Right ventricle myocardium superior (tissue), 1 donor: ENCODE measurements at regions not wholly inside any gene's neighbourhood (a gene's known extent, or its start where the extent isn't known, plus 50 kb on each side); places are given as distances from the start of the nearest gene placed in this dataset.
A peak's percentile ranks its signal among the peaks of the same experiment; 100 is the strongest.

Experiments
- ATAC-seq: fragments of 200-7000 bp; cut with Tn5 transposase; one replicate; pipeline ENCODE4 v1.9.1; 2020; ENCODE audit warnings: mild to moderate bottlenecking; ENCODE audit not compliant: poor library complexity
- DNase-seq: peaks from one replicate; pipeline ENCODE4 v3.0.0-alpha.2; 2020
- intact Hi-C: fragments of 100-400 bp; cut with DNase I; formaldehyde crosslinking; loops from one replicate; pipeline ENCODE4 v1.11.2; 2022
- donor health status: DM: no; HTN: yes; CAD: no; lungs with severe emphysema.

DNA sequence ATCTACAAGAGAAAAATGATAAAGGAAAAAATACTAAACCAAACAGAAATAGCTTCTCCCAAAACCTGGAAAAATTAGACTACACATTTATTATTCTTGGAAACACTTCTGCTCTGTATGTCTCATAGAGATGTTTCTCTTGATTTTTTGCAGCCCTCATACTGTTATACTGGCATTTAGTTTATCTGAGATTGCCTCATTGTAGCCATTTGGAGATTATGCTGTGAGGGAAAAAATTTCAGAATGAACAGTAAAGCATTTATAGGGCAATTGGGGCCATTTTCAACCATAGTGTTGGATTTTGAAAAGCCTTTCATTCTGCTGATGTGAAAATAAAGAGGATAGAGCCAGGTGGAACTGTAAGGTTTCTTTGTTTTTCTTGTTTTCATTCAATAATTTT is 441.8 kb upstream of the RIOK2 start:
- intact Hi-C loops, result no loop called here
- no peak for ATAC-seq
- DNase-seq, result no peak

DNA sequence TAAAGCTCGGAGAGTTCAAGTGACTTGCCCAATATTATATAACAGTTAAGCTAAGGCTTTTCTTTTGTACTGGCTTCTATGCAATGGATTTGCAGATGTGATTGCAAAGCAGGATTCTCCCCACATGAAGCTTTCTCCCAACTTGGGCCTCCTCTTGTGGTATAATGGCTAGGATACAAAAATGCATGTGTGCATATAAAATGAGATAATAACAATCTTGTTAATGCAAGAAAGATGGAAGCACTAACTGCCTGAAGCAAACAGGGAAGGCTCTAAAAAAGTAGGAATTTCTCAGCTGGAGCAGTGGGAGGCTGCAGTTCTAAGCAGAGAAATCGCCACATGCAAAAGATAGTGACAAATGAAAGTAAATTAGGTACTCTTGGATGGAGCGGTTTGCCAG is 444.2 kb upstream of the RIOK2 start:
- intact Hi-C loops, result no loop called here
- ATAC-seq (no peak), DNase-seq (no peak)

GRCh38 chr5:97628031-97628430 is 445.0 kb upstream of the RIOK2 start:
- intact Hi-C loops, result no loop called here
- ATAC-seq, result no peak
- DNase-seq, result no peak

DNA sequence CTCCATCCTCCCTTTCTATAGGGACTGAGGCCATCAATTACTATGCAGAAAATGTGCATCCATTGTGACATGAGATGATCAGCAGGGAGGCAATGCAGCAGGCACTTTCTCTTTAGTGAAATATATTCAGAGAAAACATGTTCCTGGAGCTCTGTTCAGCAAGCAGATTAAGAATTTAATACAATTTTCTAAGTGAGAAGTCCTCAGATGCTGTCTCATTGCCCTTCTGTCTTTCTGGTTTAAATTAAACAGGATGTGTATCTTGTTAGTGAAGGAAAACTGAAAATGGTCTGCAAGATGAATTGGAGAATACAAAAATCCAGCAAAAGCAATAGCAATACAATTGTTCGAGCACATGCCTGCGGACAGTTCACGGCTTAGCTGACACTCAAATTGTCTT is 445.8 kb upstream of the RIOK2 start:
- no peak for DNase-seq
- intact Hi-C loops, result no loop called here
- ATAC-seq, result no peak

- peak; percentile 60 for ATAC-seq
- intact Hi-C loops, result no loop called here
- peak; percentile 52 for DNase-seq
Measured at GRCh38 chr5:97629276-97629675, 446.2 kb upstream of the RIOK2 start.

DNA sequence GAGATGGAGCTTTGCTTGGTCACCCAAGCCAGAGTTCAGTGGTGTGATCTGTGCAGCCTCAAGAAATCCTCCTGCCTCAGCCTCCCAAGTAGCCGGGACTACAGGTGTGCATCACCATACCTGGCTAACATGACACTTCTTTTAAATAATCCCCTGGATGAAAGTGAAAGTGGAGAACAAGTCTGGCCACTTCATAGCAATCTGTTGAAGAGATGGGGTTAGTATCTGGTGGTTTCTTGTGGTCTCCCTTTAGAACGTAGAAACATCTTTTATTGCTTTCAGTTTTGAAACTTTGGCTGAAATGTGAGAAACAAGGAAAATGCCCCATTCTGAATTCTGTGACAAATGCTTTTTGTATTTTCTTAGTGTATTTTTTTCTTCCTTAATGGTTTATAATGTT is 452.5 kb upstream of the RIOK2 start:
- DNase-seq (no peak), ATAC-seq (no peak)
- intact Hi-C loops, result no loop called here

DNA sequence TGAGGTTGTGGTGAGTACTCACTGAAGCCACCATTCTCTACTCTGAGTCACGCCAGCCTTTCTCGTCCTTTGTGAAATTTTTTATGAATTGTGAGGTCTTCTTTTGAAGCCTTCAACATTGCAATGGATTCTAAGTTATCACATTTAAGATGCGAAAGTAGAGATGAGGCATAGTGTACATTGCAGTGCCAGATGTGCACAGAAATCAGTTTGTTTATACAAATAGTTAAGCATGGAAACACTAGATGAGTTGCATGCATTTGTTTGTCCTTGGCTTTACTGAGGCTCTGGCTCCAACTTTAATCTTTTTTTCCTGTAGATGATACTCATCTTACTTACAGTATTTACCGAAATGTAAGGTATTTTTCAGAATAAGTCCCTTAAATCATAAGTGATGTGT is 453.7 kb upstream of the RIOK2 start:
- no peak for ATAC-seq
- no peak for DNase-seq
- intact Hi-C loops, result no loop called here

GRCh38 chr5:97641081-97641480 is 458.0 kb upstream of the RIOK2 start:
- intact Hi-C loops, result no loop called here
- no peak for DNase-seq
- ATAC-seq, result no peak

DNA sequence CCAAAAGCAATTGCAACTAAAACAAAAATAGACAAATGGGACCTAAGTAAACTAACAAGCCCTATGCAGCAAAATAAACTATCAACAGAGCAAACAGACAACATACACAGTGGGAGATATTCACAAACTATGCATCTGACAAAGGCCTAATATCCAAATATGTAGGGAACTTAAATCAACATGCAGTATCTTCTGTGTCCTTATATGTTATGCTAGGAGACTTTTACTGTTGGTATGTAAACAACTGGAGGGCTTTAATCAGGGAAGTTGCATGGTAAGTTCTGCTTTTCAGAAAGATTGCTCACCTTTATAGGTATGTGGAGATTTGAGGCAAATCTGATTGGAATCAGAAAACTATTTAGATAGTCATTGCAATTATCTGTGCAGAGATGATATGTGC is 461.2 kb upstream of the RIOK2 start:
- DNase-seq, result no peak
- no peak for ATAC-seq
- intact Hi-C loops, result no loop called here

DNA sequence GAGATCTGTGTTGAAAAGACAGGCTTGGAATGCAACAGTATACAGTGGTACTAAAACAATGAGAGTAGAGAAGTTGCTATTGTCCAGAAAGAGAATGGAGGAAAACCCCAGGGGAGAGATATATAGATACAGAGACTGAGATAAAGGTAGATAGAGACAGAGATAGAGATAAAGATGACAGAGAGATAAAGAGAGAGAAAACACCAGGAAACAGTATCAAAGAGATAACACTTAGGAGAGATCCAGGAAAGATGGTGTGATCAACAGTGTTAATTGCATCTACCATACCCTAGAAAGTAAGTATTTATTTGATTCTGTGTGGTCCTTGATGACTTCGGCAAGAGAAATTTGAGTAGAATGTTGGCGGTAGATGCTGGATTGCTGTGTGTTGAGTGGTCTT is 461.8 kb upstream of the RIOK2 start:
- DNase-seq (no peak), ATAC-seq (no peak)
- intact Hi-C loops, result no loop called here

- intact Hi-C loops, result no loop called here
- ATAC-seq, result no peak
- DNase-seq, result no peak
Measured at GRCh38 chr5:97657239-97657638, 474.2 kb upstream of the RIOK2 start.

DNA sequence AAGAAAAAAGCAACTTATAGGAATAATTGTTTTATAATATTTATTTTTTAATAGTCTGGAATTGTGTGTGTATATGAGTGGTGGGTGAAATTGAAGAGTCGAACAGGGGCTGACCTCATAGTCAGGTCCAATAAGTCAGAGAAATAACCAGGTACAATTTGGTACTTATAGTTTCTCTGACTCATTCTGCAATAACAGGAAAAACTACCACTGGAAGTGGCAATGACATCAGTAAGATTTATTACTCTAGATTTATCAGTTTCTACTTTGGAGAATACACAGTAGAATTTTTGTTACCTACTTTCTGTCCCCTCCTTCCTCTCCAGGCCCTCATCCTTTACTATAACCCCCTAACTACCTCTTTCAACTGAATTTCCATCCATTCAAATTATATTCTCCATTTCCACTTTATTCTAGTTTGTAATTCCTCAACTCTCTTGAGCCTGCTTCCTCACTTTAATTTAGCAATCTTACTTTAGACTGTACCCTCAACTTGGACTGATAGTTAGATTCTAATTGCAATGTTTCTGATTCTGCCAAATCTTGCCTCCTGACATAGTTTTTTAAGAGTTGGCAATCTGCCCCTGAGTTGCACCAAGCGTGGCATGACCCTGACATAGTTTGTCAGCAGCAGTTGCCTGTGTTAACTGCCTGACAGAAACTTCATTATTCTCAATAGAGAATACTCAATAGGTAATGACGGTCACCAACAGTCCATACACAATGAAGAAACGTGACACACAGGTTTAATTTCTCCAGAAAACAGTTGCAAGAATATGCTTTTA is 475.3 kb upstream of the RIOK2 start:
- DNase-seq, result no peak
- ATAC-seq, result no peak
- intact Hi-C loops, result no loop called here

GRCh38 chr5:97666783-97667182 is 483.7 kb upstream of the RIOK2 start:
- intact Hi-C loops, result no loop called here
- ATAC-seq, result no peak
- DNase-seq, result no peak

GRCh38 chr5:97670447-97670846 is 487.4 kb upstream of the RIOK2 start:
- ATAC-seq, result no peak
- DNase-seq, result no peak
- intact Hi-C loops, result no loop called here

- ATAC-seq, result no peak
- intact Hi-C loops, result no loop called here
- DNase-seq, result no peak
Measured at GRCh38 chr5:97676608-97677007, 493.6 kb upstream of the RIOK2 start.

DNA sequence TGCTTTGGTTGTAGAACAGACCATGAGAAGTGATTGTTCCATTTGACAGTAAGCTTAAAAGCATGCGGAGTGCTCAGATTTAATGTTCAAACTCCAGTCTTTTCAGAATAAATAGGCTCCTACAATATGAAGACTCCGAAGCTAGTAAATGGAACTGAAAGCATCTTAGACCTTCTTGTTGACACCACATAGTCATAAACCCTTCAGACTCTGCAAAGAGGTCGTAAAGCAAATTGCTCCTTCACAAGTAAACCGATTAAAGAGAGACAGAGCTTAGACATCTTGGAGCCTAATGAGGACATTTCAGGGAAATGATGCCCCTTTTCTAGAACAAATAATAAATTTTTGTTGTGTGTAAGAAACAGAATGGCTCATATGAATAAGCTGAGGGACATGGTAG is 511.0 kb upstream of the RIOK2 start:
- ATAC-seq (no peak), DNase-seq (no peak)
- intact Hi-C loops, result no loop called here

- intact Hi-C loops, result no loop called here
- DNase-seq (no peak), ATAC-seq (no peak)
Measured at GRCh38 chr5:97714424-97714823, 531.4 kb upstream of the RIOK2 start.

DNA sequence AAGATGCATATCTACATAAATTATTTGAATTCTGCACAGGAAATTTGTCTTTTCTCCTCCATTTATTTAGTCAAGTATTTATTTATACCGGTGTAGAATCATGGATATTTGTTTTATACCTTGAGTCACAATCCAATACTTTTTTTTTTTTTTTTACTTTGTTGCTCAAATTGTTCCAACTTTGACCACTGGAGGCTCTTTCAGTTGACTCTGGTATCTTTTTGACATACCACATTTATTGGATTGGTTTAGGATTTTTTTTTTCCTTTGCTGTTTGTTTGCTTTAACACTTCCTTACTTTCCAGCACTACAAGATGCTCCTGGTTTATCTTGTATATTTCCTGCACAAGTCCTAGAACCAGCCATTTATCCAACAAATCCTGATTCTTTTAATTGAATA is 543.1 kb upstream of the RIOK2 start:
- intact Hi-C loops, result no loop called here
- DNase-seq (no peak), ATAC-seq (no peak)

DNA sequence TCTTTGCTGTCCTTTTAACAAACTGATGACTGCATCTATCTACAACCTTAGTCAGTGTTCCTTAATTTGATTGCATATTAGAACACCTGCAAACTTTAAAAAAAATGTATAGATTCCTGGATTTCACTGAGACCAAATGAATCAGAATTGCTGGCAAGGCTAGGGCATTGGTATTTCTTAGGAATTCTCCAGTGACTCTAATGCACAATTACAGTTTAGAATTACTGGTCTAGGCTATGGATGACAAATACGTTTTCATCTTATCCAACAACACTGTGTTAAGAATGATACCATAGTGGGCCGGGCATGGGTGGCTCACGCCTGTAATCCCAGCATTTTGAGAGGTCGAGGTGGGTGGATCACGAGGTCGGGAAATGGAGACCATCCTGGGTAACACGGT is 545.9 kb upstream of the RIOK2 start:
- intact Hi-C loops, result no loop called here

GRCh38 chr5:97729938-97730337 is 546.9 kb upstream of the RIOK2 start:
- intact Hi-C loops, result no loop called here
- ATAC-seq (no peak), DNase-seq (no peak)

More for the DNA sequence above, 545.9 kb upstream of the RIOK2 start:
- DNase-seq (no peak), ATAC-seq (no peak)

DNA sequence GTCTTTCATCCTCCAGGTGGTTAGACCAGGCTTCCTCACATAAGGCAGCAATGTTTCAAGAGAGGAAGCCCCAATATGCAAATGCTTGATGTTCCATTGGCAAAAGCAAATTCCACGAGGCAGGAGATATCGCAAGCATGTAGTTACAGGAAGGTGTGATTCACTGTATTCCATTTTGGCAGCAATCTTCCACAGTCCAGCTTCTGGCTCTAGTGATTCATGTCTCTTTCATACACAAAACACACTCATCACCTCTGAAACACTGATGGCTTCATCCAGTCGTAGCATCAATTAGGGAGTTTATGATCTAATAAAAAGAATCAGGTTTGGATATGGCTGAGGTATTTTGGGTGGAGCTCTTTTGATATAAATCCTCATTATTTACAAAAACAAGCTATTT is 552.2 kb upstream of the RIOK2 start:
- DNase-seq (no peak), ATAC-seq (no peak)
- intact Hi-C loops, result no loop called here
